ENCODE measurements at regions not wholly inside any gene's neighbourhood (a gene's known extent, or its start where the extent isn't known, plus 50 kb on each side); places are given as distances from the start of the nearest gene placed in this dataset.

GRCh38 chr5:61775901-61776300 lies 443.8 kb downstream of the ZSWIM6 start:
- TF ChIP-seq SIN3A (IDR thresholded peaks at IDR 0.05; ENCODE audit: borderline replicate concordance, insufficient read depth, low read length), result no peak
- no peak for TF ChIP-seq REST (IDR thresholded peaks at IDR 0.05; ENCODE audit: insufficient read depth in 1 of 2, low read depth in 2 of 2, low read length in 2 of 2)
- no peak for TF ChIP-seq FOXP2 (optimal IDR thresholded peaks at IDR 0.05; ENCODE audit: borderline replicate concordance, extremely low read depth, extremely low read length, insufficient read depth)
- no peak for TF ChIP-seq TAF1 (IDR thresholded peaks at IDR 0.05; ENCODE audit: borderline replicate concordance, insufficient read depth, low read length)
- TF ChIP-seq POLR2AphosphoS5 (IDR thresholded peaks at IDR 0.05; ENCODE audit: low read depth, low read length), result no peak

Data from PFSK-1 (cell line).